ENCODE measurements at regions not wholly inside any gene's neighbourhood (a gene's known extent, or its start where the extent isn't known, plus 50 kb on each side); places are given as distances from the start of the nearest gene placed in this dataset.

DNA sequence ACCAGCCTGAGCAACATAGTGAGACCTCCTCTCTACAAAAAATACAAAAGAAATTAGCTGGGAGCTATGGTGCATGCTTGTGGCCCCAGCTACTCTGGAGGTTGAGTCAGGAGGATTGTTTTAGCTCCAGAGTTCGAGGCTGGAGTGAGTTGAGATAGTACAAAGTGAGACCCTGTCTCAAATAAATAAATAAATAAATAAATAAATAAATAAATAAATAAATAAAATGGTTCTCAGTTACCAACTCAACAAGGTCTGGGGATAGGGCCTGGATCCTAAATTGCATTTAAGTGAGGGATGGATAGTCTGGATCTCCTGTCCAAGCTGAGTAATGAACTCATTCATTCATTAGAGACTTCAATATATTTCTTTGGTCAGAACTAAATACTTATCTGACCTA, 115.7 kb upstream of the IL1RAPL2 start:
- Mint-ChIP-seq H3K4me3 (no peak overlapping the region), H3K27me3 (peaks cover 0 to 8% of the 10 kb centered on the region in 2 donors), H3K4me1 (no peaks in the 10 kb centered on the region), H3K36me3 (no peaks in the 10 kb centered on the region), H3K9me3 (peaks cover 0 to 1% (median 0%) of the 10 kb centered on the region in 5 donors), H3K27ac (no peak overlapping the region)
- no peak for DNase-seq
- H3K9me3 ChIP-seq (ENCODE audit: low read length): no peaks in the 10 kb centered on the region
- no peaks in the 10 kb centered on the region for H3K27me3 ChIP-seq (ENCODE audit: insufficient read depth, low read length, poor library complexity, severe bottlenecking)
- CTCF ChIA-PET: no interaction called here
- no peak overlapping the region for H3K27ac ChIP-seq (ENCODE audit: low read depth, low read length)
- POLR2A ChIA-PET: no interaction called here
- H3K36me3 ChIP-seq (ENCODE audit: insufficient read depth, low read length): no peaks in the 10 kb centered on the region
- H3K4me3 ChIP-seq (ENCODE audit: low read length): no peak overlapping the region
- H3K4me1 ChIP-seq (ENCODE audit: insufficient read depth, low read length): no peaks in the 10 kb centered on the region

DNA sequence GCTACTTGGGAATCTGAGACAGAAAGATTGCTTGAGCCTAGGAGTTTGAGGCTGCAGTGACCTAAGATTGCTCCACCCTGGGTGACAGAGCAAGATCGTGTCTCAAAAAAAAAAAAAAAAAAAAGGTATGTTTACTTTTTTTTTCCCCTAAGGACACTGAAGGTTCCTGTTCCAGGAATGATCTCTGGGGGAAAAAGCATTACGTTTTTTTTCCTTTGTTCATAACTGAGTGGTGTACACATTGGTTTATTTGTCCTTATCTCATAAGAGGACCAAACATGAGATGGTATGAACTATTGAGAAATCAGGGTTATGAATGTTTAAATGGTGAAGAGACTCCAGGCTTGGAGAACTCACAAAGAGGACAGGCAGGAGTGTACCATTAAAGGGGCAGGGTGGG, 120.4 kb upstream of the IL1RAPL2 start:
- Mint-ChIP-seq H3K27ac (no peak overlapping the region), H3K4me1 (no peaks in the 10 kb centered on the region), H3K9me3 (peaks cover 0 to 1% (median 0%) of the 10 kb centered on the region in 5 donors), H3K4me3 (no peak overlapping the region), H3K27me3 (peaks cover 0 to 8% of the 10 kb centered on the region in 2 donors), H3K36me3 (no peaks in the 10 kb centered on the region)
- Histone ChIP-seq H3K27me3 (ENCODE audit: insufficient read depth, low read length, poor library complexity, severe bottlenecking) (no peaks in the 10 kb centered on the region), H3K4me1 (ENCODE audit: insufficient read depth, low read length) (no peaks in the 10 kb centered on the region), H3K36me3 (ENCODE audit: insufficient read depth, low read length) (no peaks in the 10 kb centered on the region), H3K4me3 (ENCODE audit: low read length) (no peak overlapping the region), H3K27ac (ENCODE audit: low read depth, low read length) (no peak overlapping the region), H3K9me3 (ENCODE audit: low read length) (no peaks in the 10 kb centered on the region)
- DNase-seq: no peak
- ChIA-PET POLR2A (no interaction called here), CTCF (no interaction called here)

DNA sequence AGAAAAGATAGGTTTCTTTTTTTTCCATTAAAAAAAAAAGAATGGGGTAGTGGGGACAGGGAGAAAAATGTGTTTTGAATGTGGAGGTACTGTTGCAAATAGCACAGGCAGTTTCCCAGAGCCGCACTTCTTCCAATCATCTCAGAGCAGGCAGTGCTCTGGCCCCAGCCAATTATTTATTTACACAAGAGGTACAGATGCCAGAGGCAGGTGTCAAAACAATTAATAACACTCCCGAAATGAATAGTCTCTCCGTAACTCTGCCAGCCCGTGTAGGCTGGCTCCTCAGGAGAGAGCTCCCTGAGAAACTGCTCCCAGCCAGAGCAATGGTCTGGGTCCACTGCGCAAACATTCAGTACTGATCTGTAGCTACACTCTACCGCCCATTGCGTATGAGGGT, 130.8 kb upstream of the IL1RAPL2 start:
- Mint-ChIP-seq H3K27me3 (peaks cover 0 to 7% of the 10 kb centered on the region in 2 donors), H3K27ac (no peak overlapping the region), H3K4me3 (no peak overlapping the region), H3K9me3 (peaks cover 0 to 2% (median 0%) of the 10 kb centered on the region in 5 donors), H3K36me3 (no peaks in the 10 kb centered on the region), H3K4me1 (no peaks in the 10 kb centered on the region)
- H3K27me3 ChIP-seq (ENCODE audit: insufficient read depth, low read length, poor library complexity, severe bottlenecking): no peaks in the 10 kb centered on the region
- no peak overlapping the region for H3K4me3 ChIP-seq (ENCODE audit: low read length)
- ChIA-PET CTCF (no interaction called here), POLR2A (no interaction called here)
- no peaks in the 10 kb centered on the region for H3K9me3 ChIP-seq (ENCODE audit: low read length)
- H3K27ac ChIP-seq (ENCODE audit: low read depth, low read length): no peak overlapping the region
- H3K4me1 ChIP-seq (ENCODE audit: insufficient read depth, low read length): no peaks in the 10 kb centered on the region
- DNase-seq: no peak
- no peaks in the 10 kb centered on the region for H3K36me3 ChIP-seq (ENCODE audit: insufficient read depth, low read length)

DNA sequence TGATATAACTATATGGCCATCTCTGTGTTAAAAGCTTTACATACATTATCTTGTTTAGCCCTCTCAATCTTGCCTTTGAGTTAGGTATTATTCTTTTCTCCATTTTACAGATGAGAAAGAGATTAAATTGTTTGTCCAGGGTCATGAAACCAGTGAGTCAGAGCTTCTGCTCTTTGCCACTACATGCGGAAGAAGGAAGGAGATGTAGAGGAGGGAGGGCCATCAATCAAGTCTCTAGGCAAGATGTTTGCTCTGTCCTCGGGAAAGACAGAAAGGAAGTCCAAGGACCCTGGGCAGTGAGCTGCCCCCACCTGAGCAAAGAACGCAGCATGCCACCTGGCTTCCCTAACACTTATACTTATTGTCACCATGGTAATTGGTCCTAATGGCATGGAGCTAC, 133.7 kb upstream of the IL1RAPL2 start:
- peaks cover 0 to 7% of the 10 kb centered on the region in 2 donors for H3K27me3 Mint-ChIP-seq
- CTCF ChIA-PET: no interaction called here

DNA sequence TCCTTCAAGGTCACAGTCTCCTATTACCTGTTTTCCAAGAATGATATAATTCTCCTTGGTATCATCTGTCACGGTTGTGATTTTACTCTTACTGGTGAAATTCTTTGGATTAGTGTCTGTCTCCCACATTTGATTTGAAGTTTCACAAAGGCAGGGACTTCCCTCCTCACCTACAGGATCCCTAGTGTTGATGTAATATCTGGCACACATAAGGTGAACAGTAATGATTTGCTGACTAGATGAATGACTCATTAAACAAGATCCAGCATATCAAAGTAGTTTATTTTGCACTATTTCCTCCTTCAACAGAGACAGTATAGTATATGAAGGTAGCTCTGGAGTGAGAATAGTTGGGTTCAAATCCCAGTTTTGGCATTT, 135.3 kb upstream of the IL1RAPL2 start:
- H3K27ac ChIP-seq (ENCODE audit: low read depth, low read length): no peak overlapping the region
- Mint-ChIP-seq H3K36me3 (no peaks in the 10 kb centered on the region), H3K27ac (no peak overlapping the region), H3K9me3 (peaks cover 0 to 2% (median 0%) of the 10 kb centered on the region in 5 donors), H3K4me1 (no peaks in the 10 kb centered on the region), H3K4me3 (no peak overlapping the region), H3K27me3 (peaks cover 0 to 9% of the 10 kb centered on the region in 2 donors)
- ChIA-PET POLR2A (no interaction called here), CTCF (no interaction called here)
- no peak overlapping the region for H3K4me3 ChIP-seq (ENCODE audit: low read length)
- H3K4me1 ChIP-seq (ENCODE audit: insufficient read depth, low read length): no peaks in the 10 kb centered on the region
- no peaks in the 10 kb centered on the region for H3K9me3 ChIP-seq (ENCODE audit: low read length)
- no peaks in the 10 kb centered on the region for H3K27me3 ChIP-seq (ENCODE audit: insufficient read depth, low read length, poor library complexity, severe bottlenecking)
- H3K36me3 ChIP-seq (ENCODE audit: insufficient read depth, low read length): no peaks in the 10 kb centered on the region
- DNase-seq: no peak

More for the DNA sequence above, 133.7 kb upstream of the IL1RAPL2 start:
- Histone ChIP-seq H3K27me3 (ENCODE audit: insufficient read depth, low read length, poor library complexity, severe bottlenecking) (no peaks in the 10 kb centered on the region), H3K9me3 (ENCODE audit: low read length) (no peaks in the 10 kb centered on the region), H3K27ac (ENCODE audit: low read depth, low read length) (no peak overlapping the region), H3K4me1 (ENCODE audit: insufficient read depth, low read length) (no peaks in the 10 kb centered on the region), H3K36me3 (ENCODE audit: insufficient read depth, low read length) (no peaks in the 10 kb centered on the region), H3K4me3 (ENCODE audit: low read length) (no peak overlapping the region)
- peaks cover 0 to 2% (median 0%) of the 10 kb centered on the region in 5 donors for H3K9me3 Mint-ChIP-seq
- no peak overlapping the region for H3K27ac Mint-ChIP-seq
- DNase-seq: no peak
- H3K4me3 Mint-ChIP-seq: no peak overlapping the region
- no peaks in the 10 kb centered on the region for H3K36me3 Mint-ChIP-seq
- POLR2A ChIA-PET: no interaction called here
- no peaks in the 10 kb centered on the region for H3K4me1 Mint-ChIP-seq

DNA sequence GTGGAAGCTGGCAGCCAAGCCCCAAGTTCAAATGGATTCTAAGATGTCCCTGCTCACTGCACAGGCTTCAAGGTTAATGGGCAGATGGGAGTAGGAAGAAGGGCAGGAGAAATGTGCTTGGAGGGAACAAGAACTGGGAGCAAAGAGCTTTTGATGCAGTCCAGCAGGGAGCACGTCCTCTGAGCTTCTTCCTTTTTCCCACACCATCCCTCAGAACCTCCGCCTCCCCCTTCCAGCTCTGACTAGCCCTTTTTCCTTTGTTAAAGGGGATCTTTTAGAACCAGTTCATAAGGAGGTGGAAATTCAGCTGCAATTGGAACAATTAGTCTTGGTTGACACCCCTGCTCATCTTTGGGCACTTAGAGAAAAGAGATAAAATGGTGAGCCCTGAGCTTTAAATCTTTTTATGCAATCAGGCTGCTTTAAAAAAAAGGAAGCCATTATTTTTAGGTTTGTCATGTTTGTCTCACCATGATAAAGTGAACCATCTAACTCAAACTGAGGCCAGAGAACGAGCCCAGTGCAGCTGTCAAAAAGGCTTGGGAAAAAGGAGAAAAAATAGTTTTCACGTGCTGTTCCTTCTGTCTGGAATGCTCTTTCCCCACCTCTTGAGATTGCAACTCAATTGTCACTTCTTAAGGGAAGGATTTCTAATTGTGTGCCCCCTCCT, 135.8 kb upstream of the IL1RAPL2 start:
- no peak overlapping the region for H3K27ac ChIP-seq (ENCODE audit: low read depth, low read length)
- Mint-ChIP-seq H3K4me1 (no peaks in the 10 kb centered on the region), H3K4me3 (no peak overlapping the region), H3K27me3 (peaks cover 0 to 9% of the 10 kb centered on the region in 2 donors), H3K27ac (no peak overlapping the region), H3K36me3 (no peaks in the 10 kb centered on the region), H3K9me3 (peaks cover 0 to 2% (median 0%) of the 10 kb centered on the region in 5 donors)
- no peak for DNase-seq
- POLR2A ChIA-PET: no interaction called here
- H3K9me3 ChIP-seq (ENCODE audit: low read length): no peaks in the 10 kb centered on the region
- CTCF ChIA-PET: no interaction called here
- no peaks in the 10 kb centered on the region for H3K27me3 ChIP-seq (ENCODE audit: insufficient read depth, low read length, poor library complexity, severe bottlenecking)
- H3K4me1 ChIP-seq (ENCODE audit: insufficient read depth, low read length): no peaks in the 10 kb centered on the region
- H3K36me3 ChIP-seq (ENCODE audit: insufficient read depth, low read length): no peaks in the 10 kb centered on the region
- H3K4me3 ChIP-seq (ENCODE audit: low read length): no peak overlapping the region

DNA sequence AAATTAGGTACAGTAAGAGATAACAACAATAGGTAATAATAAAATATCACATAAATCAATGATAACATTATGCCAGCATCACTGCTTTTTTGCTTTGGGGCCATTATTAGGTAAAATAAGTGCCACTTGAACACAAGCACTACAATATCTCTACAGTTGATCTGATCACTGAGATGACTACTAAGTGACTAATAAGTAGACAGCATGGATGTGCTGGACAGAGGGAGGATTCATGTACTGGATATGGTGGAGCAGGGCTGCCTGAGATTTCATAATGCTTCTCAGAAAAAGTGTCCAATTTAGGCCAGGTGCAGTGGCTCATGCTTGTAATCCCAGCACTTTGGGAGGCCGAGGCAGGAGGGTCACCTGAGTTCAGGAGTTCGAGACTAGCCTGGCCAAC, 137.8 kb upstream of the IL1RAPL2 start:
- no peaks in the 10 kb centered on the region for H3K36me3 Mint-ChIP-seq
- POLR2A ChIA-PET: no interaction called here
- CTCF ChIA-PET: no interaction called here
- H3K27me3 Mint-ChIP-seq: peaks cover 0 to 9% of the 10 kb centered on the region in 2 donors
- H3K27ac ChIP-seq (ENCODE audit: low read depth, low read length): no peak overlapping the region
- no peak overlapping the region for H3K27ac Mint-ChIP-seq
- no peaks in the 10 kb centered on the region for H3K36me3 ChIP-seq (ENCODE audit: insufficient read depth, low read length)
- H3K4me3 ChIP-seq (ENCODE audit: low read length): no peak overlapping the region
- no peaks in the 10 kb centered on the region for H3K4me1 Mint-ChIP-seq
- H3K27me3 ChIP-seq (ENCODE audit: insufficient read depth, low read length, poor library complexity, severe bottlenecking): no peaks in the 10 kb centered on the region
- H3K4me3 Mint-ChIP-seq: no peak overlapping the region
- no peak for DNase-seq
- H3K9me3 Mint-ChIP-seq: no peaks in the 10 kb centered on the region
- H3K9me3 ChIP-seq (ENCODE audit: low read length): no peaks in the 10 kb centered on the region
- no peaks in the 10 kb centered on the region for H3K4me1 ChIP-seq (ENCODE audit: insufficient read depth, low read length)

DNA sequence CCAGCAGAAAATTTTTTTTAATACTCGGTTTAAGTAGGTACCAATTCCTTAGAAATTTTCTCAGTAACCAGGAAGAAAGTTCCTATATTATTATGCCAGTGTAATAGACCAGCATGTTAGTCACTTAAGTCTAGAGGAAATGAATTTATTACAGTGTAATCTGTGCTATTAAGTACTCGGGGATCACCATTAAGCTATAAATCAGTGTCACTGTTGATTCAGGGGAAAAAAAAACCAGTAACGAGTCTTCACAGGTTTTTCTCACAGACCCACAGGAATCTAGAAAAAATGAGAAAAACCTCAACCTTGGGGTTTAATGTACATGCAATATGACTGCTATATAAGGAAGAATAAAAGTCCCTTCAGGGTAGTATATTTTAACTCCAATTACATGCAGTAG, 138.3 kb upstream of the IL1RAPL2 start:
- no peak overlapping the region for H3K27ac ChIP-seq (ENCODE audit: low read depth, low read length)
- H3K27me3 ChIP-seq (ENCODE audit: insufficient read depth, low read length, poor library complexity, severe bottlenecking): no peaks in the 10 kb centered on the region
- Mint-ChIP-seq H3K27ac (no peak overlapping the region), H3K9me3 (no peaks in the 10 kb centered on the region), H3K27me3 (peaks cover 0 to 7% of the 10 kb centered on the region in 2 donors), H3K4me1 (no peaks in the 10 kb centered on the region), H3K4me3 (no peak overlapping the region), H3K36me3 (no peaks in the 10 kb centered on the region)
- H3K9me3 ChIP-seq (ENCODE audit: low read length): no peaks in the 10 kb centered on the region
- ChIA-PET POLR2A (no interaction called here), CTCF (no interaction called here)
- DNase-seq: no peak
- no peak overlapping the region for H3K4me3 ChIP-seq (ENCODE audit: low read length)
- H3K36me3 ChIP-seq (ENCODE audit: insufficient read depth, low read length): no peaks in the 10 kb centered on the region
- no peaks in the 10 kb centered on the region for H3K4me1 ChIP-seq (ENCODE audit: insufficient read depth, low read length)

DNA sequence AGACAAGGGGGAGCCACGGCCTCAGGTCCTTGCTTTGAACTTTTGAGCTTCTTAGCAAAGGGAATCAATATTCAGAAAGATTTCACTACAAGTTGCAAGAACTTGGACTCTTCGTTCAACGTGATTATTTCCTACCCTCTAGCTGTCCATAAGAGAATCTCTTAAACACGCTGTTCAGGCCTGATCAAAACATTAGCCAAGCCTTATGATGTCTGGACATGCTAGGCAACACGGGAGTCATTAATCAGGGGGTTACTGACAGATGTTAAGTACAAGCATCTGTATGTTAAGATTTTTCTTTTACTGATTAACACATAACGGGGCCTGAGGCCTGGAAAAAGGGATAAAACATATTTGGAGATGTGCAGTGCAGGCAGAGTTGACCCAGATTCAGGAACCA, 138.9 kb upstream of the IL1RAPL2 start:
- Mint-ChIP-seq H3K9me3 (no peaks in the 10 kb centered on the region), H3K4me3 (no peak overlapping the region), H3K27ac (no peak overlapping the region), H3K27me3 (peaks cover 0 to 4% of the 10 kb centered on the region in 2 donors), H3K36me3 (no peaks in the 10 kb centered on the region), H3K4me1 (no peaks in the 10 kb centered on the region)
- H3K4me3 ChIP-seq (ENCODE audit: low read length): no peak overlapping the region
- ChIA-PET POLR2A (no interaction called here), CTCF (no interaction called here)
- H3K27ac ChIP-seq (ENCODE audit: low read depth, low read length): no peak overlapping the region
- H3K27me3 ChIP-seq (ENCODE audit: insufficient read depth, low read length, poor library complexity, severe bottlenecking): no peaks in the 10 kb centered on the region
- no peaks in the 10 kb centered on the region for H3K9me3 ChIP-seq (ENCODE audit: low read length)
- H3K4me1 ChIP-seq (ENCODE audit: insufficient read depth, low read length): no peaks in the 10 kb centered on the region
- no peak for DNase-seq
- H3K36me3 ChIP-seq (ENCODE audit: insufficient read depth, low read length): no peaks in the 10 kb centered on the region

Data from CD8-positive, alpha-beta memory T cell (primary cell).